ENCODE measurements at regions not wholly inside any gene's neighbourhood (a gene's known extent, or its start where the extent isn't known, plus 50 kb on each side); places are given as distances from the start of the nearest gene placed in this dataset.
A peak's percentile ranks its signal among the peaks of the same experiment; 100 is the strongest.

- no peak for DNase-seq
These were observed 182.2 kb upstream of the USP15 start for GRCh38 chr12:62078020-62078419.

GRCh38 chr12:62082448-62082847, 177.8 kb upstream of the USP15 start:
- no peak for DNase-seq

GRCh38 chr12:62098132-62098531, 162.1 kb upstream of the USP15 start:
- no peak for DNase-seq

GRCh38 chr12:62103748-62104147, 156.5 kb upstream of the USP15 start:
- DNase-seq, result no peak

- no peak for DNase-seq
These were observed 153.5 kb upstream of the USP15 start for GRCh38 chr12:62106547-62107185.

GRCh38 chr12:62113366-62114011, 146.7 kb upstream of the USP15 start:
- DNase-seq, result no peak

GRCh38 chr12:62116986-62117385, 143.2 kb upstream of the USP15 start:
- DNase-seq, result no peak

- peak; percentile 39 for DNase-seq
These were observed 136.4 kb upstream of the USP15 start for GRCh38 chr12:62123721-62124203.

GRCh38 chr12:62127516-62127915, 132.7 kb upstream of the USP15 start:
- DNase-seq, result no peak

GRCh38 chr12:62128175-62128975, 131.8 kb upstream of the USP15 start:
- no peak for DNase-seq

GRCh38 chr12:62129291-62129690, 130.9 kb upstream of the USP15 start:
- no peak for DNase-seq

GRCh38 chr12:62130402-62130801, 129.8 kb upstream of the USP15 start:
- DNase-seq, result no peak

GRCh38 chr12:62130834-62131552, 129.2 kb upstream of the USP15 start:
- DNase-seq, result no peak

GRCh38 chr12:62133440-62133839, 126.8 kb upstream of the USP15 start:
- DNase-seq, result no peak

- DNase-seq, result no peak
These were observed 124.5 kb upstream of the USP15 start for GRCh38 chr12:62135553-62136200.

- no peak for DNase-seq
These were observed 123.7 kb upstream of the USP15 start for GRCh38 chr12:62136496-62136895.

GRCh38 chr12:62138527-62138926, 121.7 kb upstream of the USP15 start:
- no peak for DNase-seq

GRCh38 chr12:62146318-62146717, 113.9 kb upstream of the USP15 start:
- DNase-seq, result no peak

- no peak for DNase-seq
These were observed 102.2 kb upstream of the USP15 start for GRCh38 chr12:62158013-62158412.

- DNase-seq, result peak; percentile 11
These were observed 101.5 kb upstream of the USP15 start for GRCh38 chr12:62158461-62159360.

- no peak for DNase-seq
These were observed 98.0 kb upstream of the USP15 start for GRCh38 chr12:62162214-62162613.

- no peak for DNase-seq
These were observed 96.8 kb upstream of the USP15 start for GRCh38 chr12:62163368-62163767.

Data from CD4-positive, alpha-beta T cell treated with Interleukin-21 for 1 hour (primary cell).